HG02870 (cell line): ENCODE measurements at regions not wholly inside any gene's neighbourhood (a gene's known extent, or its start where the extent isn't known, plus 50 kb on each side); places are given as distances from the start of the nearest gene placed in this dataset.

ENCODE experiments used
- ATAC-seq: cut with Tn5 transposase; IDR thresholded peaks from one replicate; pipeline ENCODE4 v1.9.1; 2021; ENCODE audit warnings: mild to moderate bottlenecking, moderate library complexity; ENCODE audit not compliant: unreplicated experiment

GRCh38 chr7:88358526-88358838 is 51.8 kb upstream of the STEAP4 start:
- no peak for ATAC-seq

GRCh38 chr7:88357781-88358525 is 51.3 kb upstream of the STEAP4 start:
- ATAC-seq, result peak; percentile 56

GRCh38 chr7:88357294-88357693 is 50.6 kb upstream of the STEAP4 start:
- ATAC-seq, result no peak
